ENCODE measurements at regions not wholly inside any gene's neighbourhood (a gene's known extent, or its start where the extent isn't known, plus 50 kb on each side); places are given as distances from the start of the nearest gene placed in this dataset.

DNA sequence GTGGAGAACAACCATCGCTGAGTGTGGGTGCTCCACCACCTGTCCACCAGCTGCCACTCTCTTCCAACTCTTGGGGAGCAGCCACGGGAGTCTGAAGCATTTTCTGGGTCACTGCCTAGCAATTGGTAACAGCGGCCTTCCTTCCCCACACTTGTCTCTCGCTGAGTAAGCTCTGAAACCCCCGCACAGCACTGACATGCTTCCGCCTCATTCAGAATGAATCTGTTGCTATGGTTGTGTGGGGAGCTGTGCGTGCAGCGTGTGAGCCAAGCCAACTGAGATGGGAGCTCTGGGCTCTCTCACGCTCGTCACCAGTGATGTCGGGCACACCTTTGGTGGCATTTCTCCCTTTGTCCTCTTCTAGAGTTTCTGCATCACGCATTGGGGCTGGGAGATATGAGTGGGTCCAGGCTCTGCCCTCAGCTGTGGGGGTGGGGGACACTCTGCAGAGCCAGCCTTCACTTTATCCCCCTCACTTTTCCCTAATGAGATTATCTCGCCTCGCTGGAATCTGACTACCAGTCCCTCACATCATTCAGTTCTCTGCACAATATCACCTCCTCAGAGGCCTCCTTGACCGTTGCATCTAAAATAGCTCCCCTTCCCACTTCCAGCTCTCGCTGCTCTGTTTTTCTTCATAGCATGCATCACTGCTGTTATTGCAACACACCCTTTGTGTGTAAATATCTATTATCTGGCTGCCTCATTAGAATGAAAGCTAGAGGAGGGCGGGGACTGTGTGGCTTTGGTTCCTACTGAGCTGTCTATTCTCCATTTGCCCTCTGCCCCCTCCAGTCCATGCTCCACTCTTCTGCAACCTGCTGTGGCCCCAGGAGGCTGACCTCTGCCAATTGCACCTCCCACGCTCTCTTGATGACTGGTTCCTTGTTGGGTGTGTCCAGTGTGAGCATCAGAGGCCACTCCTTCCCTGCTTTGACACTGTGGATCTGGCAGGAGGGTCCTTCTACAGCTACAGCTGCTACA, 569.9 kb upstream of the CADM1 start:
- WGBS: 82% methylated on average over 18 of the region's 18 CpGs

GRCh38 chr11:116072601-116073410, 568.6 kb upstream of the CADM1 start:
- H3K4me3 ChIP-seq: no peak overlapping the region
- intact Hi-C loops (cut with DNase I): no loop called here

More for the DNA sequence above, 569.9 kb upstream of the CADM1 start:
- TF ChIP-seq, protein P1, sequence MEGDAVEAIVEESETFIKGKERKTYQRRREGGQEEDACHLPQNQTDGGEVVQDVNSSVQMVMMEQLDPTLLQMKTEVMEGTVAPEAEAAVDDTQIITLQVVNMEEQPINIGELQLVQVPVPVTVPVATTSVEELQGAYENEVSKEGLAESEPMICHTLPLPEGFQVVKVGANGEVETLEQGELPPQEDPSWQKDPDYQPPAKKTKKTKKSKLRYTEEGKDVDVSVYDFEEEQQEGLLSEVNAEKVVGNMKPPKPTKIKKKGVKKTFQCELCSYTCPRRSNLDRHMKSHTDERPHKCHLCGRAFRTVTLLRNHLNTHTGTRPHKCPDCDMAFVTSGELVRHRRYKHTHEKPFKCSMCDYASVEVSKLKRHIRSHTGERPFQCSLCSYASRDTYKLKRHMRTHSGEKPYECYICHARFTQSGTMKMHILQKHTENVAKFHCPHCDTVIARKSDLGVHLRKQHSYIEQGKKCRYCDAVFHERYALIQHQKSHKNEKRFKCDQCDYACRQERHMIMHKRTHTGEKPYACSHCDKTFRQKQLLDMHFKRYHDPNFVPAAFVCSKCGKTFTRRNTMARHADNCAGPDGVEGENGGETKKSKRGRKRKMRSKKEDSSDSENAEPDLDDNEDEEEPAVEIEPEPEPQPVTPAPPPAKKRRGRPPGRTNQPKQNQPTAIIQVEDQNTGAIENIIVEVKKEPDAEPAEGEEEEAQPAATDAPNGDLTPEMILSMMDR (IDR thresholded peaks at IDR 0.05): no peak
- TF ChIP-seq POLR2AphosphoS5 (IDR thresholded peaks at IDR 0.05) (no peak), POLR2A (IDR thresholded peaks at IDR 0.05) (no peak)
- Histone ChIP-seq H3K27me3 (replicated peaks; ENCODE audit: insufficient read depth) (no peaks in the 10 kb centered on the region), H3K4me3 (no peak overlapping the region), H3K27ac (no peak overlapping the region), H3K4me1 (replicated peaks) (no peaks in the 10 kb centered on the region), H3K9me3 (no peaks in the 10 kb centered on the region), H3K36me3 (no peaks in the 10 kb centered on the region)
- no peak for DNase-seq (ENCODE audit: low spot score)
- intact Hi-C loops (cut with DNase I): no loop called here

GRCh38 chr11:116072133-116072532, 567.9 kb upstream of the CADM1 start:
- Histone ChIP-seq H3K4me3 (no peak overlapping the region), H3K27me3 (replicated peaks; ENCODE audit: insufficient read depth) (no peaks in the 10 kb centered on the region), H3K9me3 (no peaks in the 10 kb centered on the region), H3K36me3 (no peaks in the 10 kb centered on the region), H3K4me1 (replicated peaks) (no peaks in the 10 kb centered on the region), H3K27ac (no peak overlapping the region)
- intact Hi-C loops (cut with DNase I): no loop called here
- DNase-seq (ENCODE audit: low spot score): no peak
- TF ChIP-seq POLR2A (IDR thresholded peaks at IDR 0.05) (no peak), POLR2AphosphoS5 (IDR thresholded peaks at IDR 0.05) (no peak)
- TF ChIP-seq, protein P1 (IDR thresholded peaks at IDR 0.05): no peak
- WGBS: 65% methylated on average over 4 of the region's 4 CpGs

More at GRCh38 chr11:116072601-116073410, 568.6 kb upstream of the CADM1 start:
- Histone ChIP-seq H3K4me1 (replicated peaks) (no peaks in the 10 kb centered on the region), H3K27ac (no peak overlapping the region), H3K9me3 (no peaks in the 10 kb centered on the region), H3K27me3 (replicated peaks; ENCODE audit: insufficient read depth) (no peaks in the 10 kb centered on the region), H3K36me3 (no peaks in the 10 kb centered on the region)
- WGBS: 89% methylated on average over 16 of the region's 16 CpGs
- TF ChIP-seq POLR2AphosphoS5 (IDR thresholded peaks at IDR 0.05) (no peak), POLR2A (IDR thresholded peaks at IDR 0.05) (no peak)
- no peak for DNase-seq (ENCODE audit: low spot score)

- no peaks in the 10 kb centered on the region for H3K4me1 ChIP-seq (replicated peaks)
- TF ChIP-seq, protein P1 (IDR thresholded peaks at IDR 0.05): no peak
- no peak for TF ChIP-seq POLR2A (IDR thresholded peaks at IDR 0.05)
- no peak for TF ChIP-seq POLR2AphosphoS5 (IDR thresholded peaks at IDR 0.05)
- no peak overlapping the region for H3K4me3 ChIP-seq
- no peak for DNase-seq (ENCODE audit: low spot score)
- no peak overlapping the region for H3K27ac ChIP-seq
- no peaks in the 10 kb centered on the region for H3K9me3 ChIP-seq
- 57% methylated on average over 6 of the region's 6 CpGs for WGBS
- H3K36me3 ChIP-seq: no peaks in the 10 kb centered on the region
- intact Hi-C loops (cut with DNase I): no loop called here
- no peaks in the 10 kb centered on the region for H3K27me3 ChIP-seq (replicated peaks; ENCODE audit: insufficient read depth)
Observed at GRCh38 chr11:116071241-116071640, 567.0 kb upstream of the CADM1 start.

GRCh38 chr11:116070520-116070919, 566.3 kb upstream of the CADM1 start:
- Histone ChIP-seq H3K9me3 (no peaks in the 10 kb centered on the region), H3K27me3 (replicated peaks; ENCODE audit: insufficient read depth) (no peaks in the 10 kb centered on the region), H3K4me1 (replicated peaks) (no peaks in the 10 kb centered on the region), H3K36me3 (no peaks in the 10 kb centered on the region), H3K4me3 (no peak overlapping the region), H3K27ac (no peak overlapping the region)
- no peak for DNase-seq (ENCODE audit: low spot score)
- no peak for TF ChIP-seq POLR2A (IDR thresholded peaks at IDR 0.05)
- TF ChIP-seq POLR2AphosphoS5 (IDR thresholded peaks at IDR 0.05): no peak
- TF ChIP-seq, protein P1 (IDR thresholded peaks at IDR 0.05): no peak
- 54% methylated on average over 4 of the region's 4 CpGs for WGBS
- intact Hi-C loops (cut with DNase I): no loop called here

Measured in prostate gland (tissue), 2 donors.